Natural killer cell (primary cell): ENCODE measurements at regions not wholly inside any gene's neighbourhood (a gene's known extent, or its start where the extent isn't known, plus 50 kb on each side); places are given as distances from the start of the nearest gene placed in this dataset.

Experiments
- ATAC-seq, 3 donors: fragments of 150-1000 bp in 2 of 3; fragments of 200-7000 bp in 1 of 3; cut with Tn5 transposase; 1 replicate in 1 of 3; 2 replicates in 2 of 3; pipeline ENCODE4 v1.10.0; 2021; ENCODE audit warnings: mild to moderate bottlenecking in 2 of 3, moderate library complexity in 2 of 3
- DNase-seq, 2 donors: peaks; one replicate each; pipeline versions ENCODE4 v3.0.0 to v3.0.0-alpha.2; 2013 to 2021; ENCODE audit warnings: mixed read lengths in 1 of 2
- H3K27ac ChIP-seq: one replicate; pipeline ENCODE4 v1.5.1; 2013; ENCODE audit warnings: mild to moderate bottlenecking, low read length
- H3K27me3 ChIP-seq: one replicate; pipeline ENCODE4 v1.6.1; 2013; ENCODE audit warnings: low read length; ENCODE audit not compliant: control insufficient read depth, insufficient read depth
- H3K36me3 ChIP-seq: one replicate; pipeline ENCODE4 v1.6.1; 2013; ENCODE audit warnings: low read length; ENCODE audit not compliant: control insufficient read depth, insufficient read depth
- H3K4me1 ChIP-seq: one replicate; pipeline ENCODE4 v1.6.1; 2013; ENCODE audit warnings: low read length; ENCODE audit not compliant: control insufficient read depth, insufficient read depth
- H3K4me3 ChIP-seq: one replicate; pipeline ENCODE4 v1.5.1; 2013; ENCODE audit warnings: low read length
- H3K9me3 ChIP-seq: one replicate; pipeline ENCODE4 v1.6.1; 2013; ENCODE audit warnings: low read length; ENCODE audit not compliant: control insufficient read depth, insufficient read depth
- H3K27ac Mint-ChIP-seq, 2 donors: one replicate each; pipeline ENCODE4 v1.8.0; 2022; ENCODE audit warnings: mild to moderate bottlenecking in 2 of 2, mixed read lengths in 2 of 2, moderate library complexity in 1 of 2
- H3K27me3 Mint-ChIP-seq, 2 donors: one replicate each; pipeline ENCODE4 v1.8.0; 2022; ENCODE audit warnings: low read depth in 2 of 2, mixed read lengths in 2 of 2
- H3K36me3 Mint-ChIP-seq: one replicate; pipeline ENCODE4 v1.8.0; 2022; ENCODE audit warnings: mixed read lengths
- H3K4me1 Mint-ChIP-seq, 2 donors: one replicate each; pipeline ENCODE4 v1.8.0; 2022; ENCODE audit warnings: mixed read lengths in 2 of 2
- H3K4me3 Mint-ChIP-seq: one replicate; pipeline ENCODE4 v1.8.0; 2022; ENCODE audit warnings: mild to moderate bottlenecking, moderate library complexity, mixed read lengths
- H3K9me3 Mint-ChIP-seq, 2 donors: one replicate each; pipeline ENCODE4 v1.8.0; 2022; ENCODE audit warnings: mixed read lengths in 2 of 2
- CTCF ChIP-seq: fragments of 200-600 bp; IDR thresholded peaks from one replicate; pipeline ENCODE4 v1.8.0; 2022; ENCODE audit warnings: antibody characterized with exemption
- WGBS: methylation state at CpG from one replicate; pipeline ENCODE4 v1.1.7; 2013; ENCODE audit warnings: missing lambda C conversion rate; ENCODE audit not compliant: insufficient coverage; 5-methylcytosine and 5-hydroxymethylcytosine counted together
- intact Hi-C: fragments of 100-400 bp; cut with micrococcal nuclease; formaldehyde crosslinking; loops from one replicate; pipeline ENCODE4 v1.14.2; 2022

- H3K27me3 Mint-ChIP-seq = peaks cover 0 to 6% of the 10 kb centered on the region in 2 donors
- TF ChIP-seq CTCF = no peak
- WGBS = 95% methylated on average over 3 of the region's 3 CpGs
- H3K4me1 ChIP-seq = peaks cover 46% of the 10 kb centered on the region
- no peaks in the 10 kb centered on the region for H3K9me3 ChIP-seq
- peaks cover 39 to 49% of the 10 kb centered on the region in 2 donors for H3K4me1 Mint-ChIP-seq
- no peaks in the 10 kb centered on the region for H3K36me3 ChIP-seq
- H3K27me3 ChIP-seq = no peaks in the 10 kb centered on the region
- peak overlapping the region; percentile 92 to 94 for H3K27ac Mint-ChIP-seq
- intact Hi-C loops = loop anchor here (5.0 kb wide), 3 partner anchors 120 to 195 kb away; no protein-coding TSS in a partner anchor
- H3K9me3 Mint-ChIP-seq = no peaks in the 10 kb centered on the region
- no peak overlapping the region for H3K4me3 ChIP-seq
- no peak for DNase-seq
- H3K4me3 Mint-ChIP-seq = peak overlapping the region; percentile 31
- peak overlapping the region; percentile 80 for H3K27ac ChIP-seq
- no peaks in the 10 kb centered on the region for H3K36me3 Mint-ChIP-seq
- no peak for ATAC-seq
Measured at GRCh38 chr20:53752583-53752970, 158.9 kb upstream of the ZNF217 start.

- no peaks in the 10 kb centered on the region for H3K9me3 Mint-ChIP-seq
- ATAC-seq = peak; percentile 20 to 56 (median 26)
- peak overlapping the region; percentile 92 to 94 for H3K27ac Mint-ChIP-seq
- Histone ChIP-seq H3K9me3 (no peaks in the 10 kb centered on the region), H3K27me3 (no peaks in the 10 kb centered on the region), H3K27ac (peak overlapping the region; percentile 80), H3K36me3 (no peaks in the 10 kb centered on the region), H3K4me1 (peaks cover 46% of the 10 kb centered on the region), H3K4me3 (no peak overlapping the region)
- intact Hi-C loops = loop anchor here (1.0 to 5.0 kb wide), 4 partner anchors 84 to 196 kb away; no protein-coding TSS in a partner anchor
- peaks cover 39 to 49% of the 10 kb centered on the region in 2 donors for H3K4me1 Mint-ChIP-seq
- no peak for TF ChIP-seq CTCF
- DNase-seq = peak in 1 of 2 donors; percentile 64
- H3K4me3 Mint-ChIP-seq = peak overlapping the region; percentile 74
- peaks cover 0 to 6% of the 10 kb centered on the region in 2 donors for H3K27me3 Mint-ChIP-seq
- 59% methylated on average over 6 of the region's 9 CpGs for WGBS
- no peaks in the 10 kb centered on the region for H3K36me3 Mint-ChIP-seq
Measured at GRCh38 chr20:53751620-53752318, 158.1 kb upstream of the ZNF217 start.

GRCh38 chr20:53750827-53751619, 157.4 kb upstream of the ZNF217 start:
- peaks cover 46% of the 10 kb centered on the region for H3K4me1 ChIP-seq
- WGBS = 31% methylated on average over 13 of the region's 14 CpGs
- Mint-ChIP-seq H3K4me3 (peak overlapping the region; percentile 74), H3K27me3 (peaks cover 0 to 6% of the 10 kb centered on the region in 2 donors), H3K4me1 (peaks cover 39 to 49% of the 10 kb centered on the region in 2 donors), H3K9me3 (no peaks in the 10 kb centered on the region), H3K36me3 (no peaks in the 10 kb centered on the region), H3K27ac (peak overlapping the region; percentile 92 to 94)
- DNase-seq (peak; percentile 40 to 71), ATAC-seq (peak; percentile 60 to 74 (median 63))
- H3K36me3 ChIP-seq = no peaks in the 10 kb centered on the region
- intact Hi-C loops = loop anchor here (1.0 to 5.0 kb wide), 4 partner anchors 84 to 196 kb away; no protein-coding TSS in a partner anchor
- H3K4me3 ChIP-seq = no peak overlapping the region
- peak overlapping the region; percentile 80 for H3K27ac ChIP-seq
- no peak for TF ChIP-seq CTCF
- H3K9me3 ChIP-seq = no peaks in the 10 kb centered on the region
- no peaks in the 10 kb centered on the region for H3K27me3 ChIP-seq
